Activated naive CD8-positive, alpha-beta T cell (primary cell): ENCODE measurements at regions not wholly inside any gene's neighbourhood (a gene's known extent, or its start where the extent isn't known, plus 50 kb on each side); places are given as distances from the start of the nearest gene placed in this dataset.
"Not testable (repeated sequence)": the region's sequence is repeated elsewhere in the genome, so short reads cannot be mapped to it uniquely, and the experiment has no call there.

Experiments
- H3K27ac Mint-ChIP-seq: one replicate; pipeline ENCODE4 v1.8.0; 2021; ENCODE audit warnings: mixed read lengths
- H3K27me3 Mint-ChIP-seq: one replicate; pipeline ENCODE4 v1.8.0; 2021; ENCODE audit warnings: mixed read lengths
- H3K36me3 Mint-ChIP-seq: one replicate; pipeline ENCODE4 v1.8.0; 2021; ENCODE audit warnings: mixed read lengths
- H3K4me1 Mint-ChIP-seq: one replicate; pipeline ENCODE4 v1.8.0; 2021; ENCODE audit warnings: low read depth, mixed read lengths
- H3K4me3 Mint-ChIP-seq: one replicate; pipeline ENCODE4 v1.8.0; 2021; ENCODE audit warnings: mild to moderate bottlenecking, mixed read lengths
- H3K9me3 Mint-ChIP-seq: one replicate; pipeline ENCODE4 v1.8.0; 2021; ENCODE audit warnings: low read depth, mixed read lengths

GRCh38 chr4:164251257-164251656, 502.7 kb upstream of the SMIM31 start:
- Mint-ChIP-seq H3K4me1 (no peaks in the 10 kb centered on the region), H3K27ac (no peak overlapping the region)

GRCh38 chr4:164252286-164252685, 501.6 kb upstream of the SMIM31 start:
- H3K4me1 Mint-ChIP-seq: no peaks in the 10 kb centered on the region
- no peak overlapping the region for H3K4me3 Mint-ChIP-seq
- H3K9me3 Mint-ChIP-seq: no peaks in the 10 kb centered on the region

More at GRCh38 chr4:164251257-164251656, 502.7 kb upstream of the SMIM31 start:
- Mint-ChIP-seq H3K27me3 (no peaks in the 10 kb centered on the region), H3K36me3 (no peaks in the 10 kb centered on the region), H3K4me3 (no peak overlapping the region), H3K9me3 (no peaks in the 10 kb centered on the region)

GRCh38 chr4:164261831-164262230, 492.1 kb upstream of the SMIM31 start:
- Mint-ChIP-seq H3K4me1 (no peaks in the 10 kb centered on the region), H3K9me3 (no peaks in the 10 kb centered on the region), H3K27ac (no peak overlapping the region), H3K27me3 (peaks cover 2% of the 10 kb centered on the region), H3K36me3 (no peaks in the 10 kb centered on the region), H3K4me3 (no peak overlapping the region)

More at GRCh38 chr4:164252286-164252685, 501.6 kb upstream of the SMIM31 start:
- Mint-ChIP-seq H3K27ac (no peak overlapping the region), H3K27me3 (no peaks in the 10 kb centered on the region), H3K36me3 (no peaks in the 10 kb centered on the region)

- H3K27me3 Mint-ChIP-seq, H3K27ac Mint-ChIP-seq, H3K4me3 Mint-ChIP-seq, H3K9me3 Mint-ChIP-seq, H3K4me1 Mint-ChIP-seq, H3K36me3 Mint-ChIP-seq: not testable (repeated sequence)
These were observed 491.4 kb upstream of the SMIM31 start for GRCh38 chr4:164262508-164262907.

GRCh38 chr4:164277414-164277813, 476.5 kb upstream of the SMIM31 start:
- H3K27me3 Mint-ChIP-seq, H3K9me3 Mint-ChIP-seq, H3K4me3 Mint-ChIP-seq, H3K27ac Mint-ChIP-seq, H3K36me3 Mint-ChIP-seq, H3K4me1 Mint-ChIP-seq: not testable (repeated sequence)

GRCh38 chr4:164287173-164287572, 466.8 kb upstream of the SMIM31 start:
- Mint-ChIP-seq H3K9me3 (no peaks in the 10 kb centered on the region), H3K27ac (no peak overlapping the region), H3K4me3 (no peak overlapping the region), H3K4me1 (no peaks in the 10 kb centered on the region), H3K36me3 (no peaks in the 10 kb centered on the region), H3K27me3 (no peaks in the 10 kb centered on the region)

- no peak overlapping the region for H3K27ac Mint-ChIP-seq
These were observed 465.4 kb upstream of the SMIM31 start for GRCh38 chr4:164288578-164288977.

GRCh38 chr4:164293203-164293602, 460.7 kb upstream of the SMIM31 start:
- no peak overlapping the region for H3K4me3 Mint-ChIP-seq
- no peaks in the 10 kb centered on the region for H3K9me3 Mint-ChIP-seq
- no peaks in the 10 kb centered on the region for H3K4me1 Mint-ChIP-seq
- H3K27me3 Mint-ChIP-seq: no peaks in the 10 kb centered on the region
- no peaks in the 10 kb centered on the region for H3K36me3 Mint-ChIP-seq
- no peak overlapping the region for H3K27ac Mint-ChIP-seq

More at GRCh38 chr4:164288578-164288977, 465.4 kb upstream of the SMIM31 start:
- H3K4me3 Mint-ChIP-seq: no peak overlapping the region
- no peaks in the 10 kb centered on the region for H3K4me1 Mint-ChIP-seq
- H3K27me3 Mint-ChIP-seq: no peaks in the 10 kb centered on the region
- no peaks in the 10 kb centered on the region for H3K9me3 Mint-ChIP-seq
- no peaks in the 10 kb centered on the region for H3K36me3 Mint-ChIP-seq

GRCh38 chr4:164293743-164294142, 460.2 kb upstream of the SMIM31 start:
- H3K36me3 Mint-ChIP-seq: no peaks in the 10 kb centered on the region
- no peak overlapping the region for H3K4me3 Mint-ChIP-seq
- no peaks in the 10 kb centered on the region for H3K27me3 Mint-ChIP-seq
- no peaks in the 10 kb centered on the region for H3K4me1 Mint-ChIP-seq
- H3K27ac Mint-ChIP-seq: no peak overlapping the region
- no peaks in the 10 kb centered on the region for H3K9me3 Mint-ChIP-seq

GRCh38 chr4:164301430-164301829, 452.5 kb upstream of the SMIM31 start:
- Mint-ChIP-seq H3K4me1 (no peaks in the 10 kb centered on the region), H3K9me3 (no peaks in the 10 kb centered on the region), H3K27ac (no peak overlapping the region), H3K4me3 (no peak overlapping the region), H3K27me3 (no peaks in the 10 kb centered on the region), H3K36me3 (no peaks in the 10 kb centered on the region)

- no peaks in the 10 kb centered on the region for H3K4me1 Mint-ChIP-seq
- H3K4me3 Mint-ChIP-seq: no peak overlapping the region
- H3K36me3 Mint-ChIP-seq: no peaks in the 10 kb centered on the region
- no peaks in the 10 kb centered on the region for H3K9me3 Mint-ChIP-seq
- H3K27me3 Mint-ChIP-seq: no peaks in the 10 kb centered on the region
- H3K27ac Mint-ChIP-seq: no peak overlapping the region
These were observed 449.8 kb upstream of the SMIM31 start for GRCh38 chr4:164304101-164304639.

- Mint-ChIP-seq H3K4me3 (no peak overlapping the region), H3K9me3 (no peaks in the 10 kb centered on the region), H3K36me3 (no peaks in the 10 kb centered on the region), H3K27me3 (no peaks in the 10 kb centered on the region), H3K4me1 (no peaks in the 10 kb centered on the region), H3K27ac (no peak overlapping the region)
These were observed 449.1 kb upstream of the SMIM31 start for GRCh38 chr4:164304861-164305260.

GRCh38 chr4:164307262-164307661, 446.7 kb upstream of the SMIM31 start:
- H3K36me3 Mint-ChIP-seq: no peaks in the 10 kb centered on the region
- no peak overlapping the region for H3K4me3 Mint-ChIP-seq
- no peaks in the 10 kb centered on the region for H3K4me1 Mint-ChIP-seq
- H3K9me3 Mint-ChIP-seq: no peaks in the 10 kb centered on the region
- H3K27me3 Mint-ChIP-seq: no peaks in the 10 kb centered on the region
- no peak overlapping the region for H3K27ac Mint-ChIP-seq

GRCh38 chr4:164312671-164313070, 441.3 kb upstream of the SMIM31 start:
- Mint-ChIP-seq H3K4me3 (no peak overlapping the region), H3K4me1 (no peaks in the 10 kb centered on the region), H3K27ac (no peak overlapping the region), H3K36me3 (no peaks in the 10 kb centered on the region), H3K27me3 (peaks cover 2% of the 10 kb centered on the region), H3K9me3 (no peaks in the 10 kb centered on the region)

- Mint-ChIP-seq H3K27ac (no peak overlapping the region), H3K4me3 (no peak overlapping the region)
These were observed 440.1 kb upstream of the SMIM31 start for GRCh38 chr4:164313853-164314252.

GRCh38 chr4:164318350-164318749, 435.6 kb upstream of the SMIM31 start:
- Mint-ChIP-seq H3K27ac (no peak overlapping the region), H3K4me3 (no peak overlapping the region), H3K9me3 (no peaks in the 10 kb centered on the region), H3K36me3 (no peaks in the 10 kb centered on the region), H3K4me1 (no peaks in the 10 kb centered on the region), H3K27me3 (peaks cover 2% of the 10 kb centered on the region)

More at GRCh38 chr4:164313853-164314252, 440.1 kb upstream of the SMIM31 start:
- Mint-ChIP-seq H3K27me3 (peaks cover 2% of the 10 kb centered on the region), H3K9me3 (no peaks in the 10 kb centered on the region), H3K4me1 (no peaks in the 10 kb centered on the region), H3K36me3 (no peaks in the 10 kb centered on the region)
